ENCODE measurements at regions not wholly inside any gene's neighbourhood (a gene's known extent, or its start where the extent isn't known, plus 50 kb on each side); places are given as distances from the start of the nearest gene placed in this dataset.

GRCh38 chr4:99714179-99714578, 56.6 kb upstream of the C4orf54 start:
- TF ChIP-seq CTCF (conservative IDR thresholded peaks at IDR 0.05): no peak
- no peak for TF ChIP-seq ZFX (IDR thresholded peaks at IDR 0.05)

GRCh38 chr4:99712530-99712929, 54.9 kb upstream of the C4orf54 start:
- H3K27ac ChIP-seq: no peak overlapping the region
- TF ChIP-seq ZFX (IDR thresholded peaks at IDR 0.05) (no peak), CTCF (conservative IDR thresholded peaks at IDR 0.05) (no peak)

More at GRCh38 chr4:99714179-99714578, 56.6 kb upstream of the C4orf54 start:
- H3K27ac ChIP-seq: no peak overlapping the region

GRCh38 chr4:99712099-99712498, 54.5 kb upstream of the C4orf54 start:
- TF ChIP-seq ZFX (IDR thresholded peaks at IDR 0.05): no peak
- TF ChIP-seq CTCF (conservative IDR thresholded peaks at IDR 0.05): no peak
- H3K27ac ChIP-seq: no peak overlapping the region

GRCh38 chr4:99711657-99712056, 54.0 kb upstream of the C4orf54 start:
- TF ChIP-seq CTCF (conservative IDR thresholded peaks at IDR 0.05): no peak
- TF ChIP-seq ZFX (IDR thresholded peaks at IDR 0.05): no peak

GRCh38 chr4:99710681-99711345, 53.2 kb upstream of the C4orf54 start:
- H3K27ac ChIP-seq: no peak overlapping the region

More at GRCh38 chr4:99711657-99712056, 54.0 kb upstream of the C4orf54 start:
- H3K27ac ChIP-seq: no peak overlapping the region

GRCh38 chr4:99710020-99710419, 52.4 kb upstream of the C4orf54 start:
- TF ChIP-seq ZFX (IDR thresholded peaks at IDR 0.05) (no peak), CTCF (conservative IDR thresholded peaks at IDR 0.05) (no peak)
- H3K27ac ChIP-seq: no peak overlapping the region

More at GRCh38 chr4:99710681-99711345, 53.2 kb upstream of the C4orf54 start:
- no peak for TF ChIP-seq ZFX (IDR thresholded peaks at IDR 0.05)
- TF ChIP-seq CTCF (conservative IDR thresholded peaks at IDR 0.05): no peak

GRCh38 chr4:99708551-99708950, 50.9 kb upstream of the C4orf54 start:
- TF ChIP-seq ZFX (IDR thresholded peaks at IDR 0.05) (no peak), CTCF (conservative IDR thresholded peaks at IDR 0.05) (no peak)
- H3K27ac ChIP-seq: no peak overlapping the region

Data from C4-2B (cell line).